K562 (cell line): ENCODE measurements at regions not wholly inside any gene's neighbourhood (a gene's known extent, or its start where the extent isn't known, plus 50 kb on each side); places are given as distances from the start of the nearest gene placed in this dataset.

Experiments used
- ARID3A ChIP-seq: IDR thresholded peaks from 2 replicates; pipeline ENCODE4 v1.6.1; 2012; ENCODE audit warnings: low read depth, low read length, improper control_type of control experiment, borderline replicate concordance
- ARID4B ChIP-seq: sonication (generic); formaldehyde crosslinking; IDR thresholded peaks from 2 replicates; pipeline ENCODE4 v1.8.0; 2022; ENCODE audit warnings: mild to moderate bottlenecking, missing genetic modification reagents
- CAMTA2 ChIP-seq: fragments of 250-450 bp; sonication (Bioruptor Pico); conservative IDR thresholded peaks from 2 replicates; pipeline ENCODE4 v1.5.1; 2022
- CUX1 ChIP-seq: fragments of 200-800 bp; sonication (Bioruptor generic); IDR thresholded peaks from 2 replicates; pipeline ENCODE4 v1.6.1; 2016; ENCODE audit warnings: missing genetic modification characterization, missing compliant biosample characterization
- PRMT5 ChIP-seq: sonication (generic); formaldehyde crosslinking; IDR thresholded peaks from 2 replicates; pipeline ENCODE4 v1.5.0; 2020; ENCODE audit warnings: missing genetic modification reagents
- SMAD2 ChIP-seq: fragments of 150-350 bp; IDR thresholded peaks from 2 replicates; pipeline ENCODE4 v1.6.1; 2014; ENCODE audit warnings: low read depth, mild to moderate bottlenecking, low read length
- TFAP4 ChIP-seq: sonication (generic); formaldehyde crosslinking; IDR thresholded peaks from 2 replicates; pipeline ENCODE4 v1.8.0; 2022; ENCODE audit warnings: missing genetic modification reagents, mild to moderate bottlenecking, moderate library complexity, borderline replicate concordance
- ZBTB5 ChIP-seq: fragments of 450-650 bp; IDR thresholded peaks from 2 replicates; pipeline ENCODE4 v1.6.1; 2017; ENCODE audit warnings: antibody characterized with exemption
- ZMIZ1 ChIP-seq, 2 experiments: fragments of 150-350 bp in 1 of 2; IDR thresholded peaks; 2 replicates each; pipeline ENCODE4 v1.6.1; 2012 to 2016; ENCODE audit warnings: low read depth in 2 of 2, low read length in 2 of 2, mild to moderate bottlenecking in 1 of 2, moderate library complexity in 1 of 2

GRCh38 chr20:41715526-41715925 lies 97.3 kb upstream of the CHD6 start (continued):
- TF ChIP-seq ZBTB5: no peak
- TF ChIP-seq CAMTA2 (CRISPR knock-in tag): no peak
- TF ChIP-seq ZMIZ1 (IDR thresholded peaks at IDR 0.05; ENCODE audit: low read depth in 2 of 2, low read length in 2 of 2): no peak
- 0 out of 2 replicates have a peak, but pooled peaks have one; percentile 12 for TF ChIP-seq ARID3A
- no peak for TF ChIP-seq CUX1 (CRISPR knock-in tag)
- no peak for TF ChIP-seq TFAP4 (CRISPR knock-in tag)
- TF ChIP-seq PRMT5 (CRISPR knock-in tag): no peak
- TF ChIP-seq ARID4B (CRISPR knock-in tag): no peak
- no peak for TF ChIP-seq SMAD2
